Nephron (organoid): ENCODE measurements at regions not wholly inside any gene's neighbourhood (a gene's known extent, or its start where the extent isn't known, plus 50 kb on each side); places are given as distances from the start of the nearest gene placed in this dataset.

ENCODE experiments used
- H3K27ac Mint-ChIP-seq, 3 experiments: 2 replicates each; pipeline ENCODE4 v1.8.0; 2020; ENCODE audit warnings: mixed read lengths in 3 of 3, mild to moderate bottlenecking in 2 of 3, moderate library complexity in 1 of 3
- H3K27me3 Mint-ChIP-seq: 2 replicates; pipeline ENCODE4 v1.8.0; 2021; ENCODE audit warnings: low read depth, mild to moderate bottlenecking, moderate library complexity, mixed read lengths
- H3K36me3 Mint-ChIP-seq: 2 replicates; pipeline ENCODE4 v1.8.0; 2020; ENCODE audit warnings: low read depth, mixed read lengths
- H3K4me1 Mint-ChIP-seq: 2 replicates; pipeline ENCODE4 v1.8.0; 2020; ENCODE audit warnings: mixed read lengths
- H3K4me3 Mint-ChIP-seq, 3 experiments: 2 replicates each; pipeline ENCODE4 v1.8.0; 2020; ENCODE audit warnings: mild to moderate bottlenecking in 3 of 3, mixed read lengths in 3 of 3, moderate library complexity in 2 of 3
- H3K9me3 Mint-ChIP-seq: 2 replicates; pipeline ENCODE4 v1.8.0; 2020; ENCODE audit warnings: mixed read lengths
- TF ChIP-seq, protein P1 (sequence below), 3 experiments: fragments of 200-600 bp; sonication (generic); IDR thresholded peaks; one replicate each; pipeline ENCODE4 v1.5.0; 2021; ENCODE audit warnings: antibody characterized with exemption in 3 of 3; ENCODE audit not compliant: unreplicated experiment in 3 of 3

DNA sequence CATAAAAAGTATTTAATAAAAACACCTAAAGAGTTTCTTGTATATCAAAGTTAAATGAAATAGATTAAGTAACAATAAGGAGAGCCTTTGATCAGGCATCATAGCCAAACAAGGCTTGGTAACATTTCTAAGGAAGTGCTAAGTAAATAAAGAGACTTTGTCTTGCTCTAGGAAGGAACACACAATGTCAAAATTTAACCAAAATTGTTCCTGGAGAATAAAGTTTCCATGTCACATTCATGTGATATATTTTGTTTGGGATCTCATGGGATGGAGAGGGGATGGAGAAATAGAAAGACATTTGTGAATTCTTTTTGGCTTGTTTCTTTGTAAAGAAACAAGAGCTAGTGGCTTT, 201.9 kb upstream of the DTNBP1 start:
- peaks cover 24% of the 10 kb centered on the region for H3K4me1 Mint-ChIP-seq
- no peaks in the 10 kb centered on the region for H3K36me3 Mint-ChIP-seq
- no peaks in the 10 kb centered on the region for H3K9me3 Mint-ChIP-seq
- peaks cover 7% of the 10 kb centered on the region for H3K27me3 Mint-ChIP-seq
- peak overlapping the region; percentile 21 to 38 (median 35) for H3K27ac Mint-ChIP-seq
- TF ChIP-seq, protein P1, sequence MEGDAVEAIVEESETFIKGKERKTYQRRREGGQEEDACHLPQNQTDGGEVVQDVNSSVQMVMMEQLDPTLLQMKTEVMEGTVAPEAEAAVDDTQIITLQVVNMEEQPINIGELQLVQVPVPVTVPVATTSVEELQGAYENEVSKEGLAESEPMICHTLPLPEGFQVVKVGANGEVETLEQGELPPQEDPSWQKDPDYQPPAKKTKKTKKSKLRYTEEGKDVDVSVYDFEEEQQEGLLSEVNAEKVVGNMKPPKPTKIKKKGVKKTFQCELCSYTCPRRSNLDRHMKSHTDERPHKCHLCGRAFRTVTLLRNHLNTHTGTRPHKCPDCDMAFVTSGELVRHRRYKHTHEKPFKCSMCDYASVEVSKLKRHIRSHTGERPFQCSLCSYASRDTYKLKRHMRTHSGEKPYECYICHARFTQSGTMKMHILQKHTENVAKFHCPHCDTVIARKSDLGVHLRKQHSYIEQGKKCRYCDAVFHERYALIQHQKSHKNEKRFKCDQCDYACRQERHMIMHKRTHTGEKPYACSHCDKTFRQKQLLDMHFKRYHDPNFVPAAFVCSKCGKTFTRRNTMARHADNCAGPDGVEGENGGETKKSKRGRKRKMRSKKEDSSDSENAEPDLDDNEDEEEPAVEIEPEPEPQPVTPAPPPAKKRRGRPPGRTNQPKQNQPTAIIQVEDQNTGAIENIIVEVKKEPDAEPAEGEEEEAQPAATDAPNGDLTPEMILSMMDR (IDR thresholded peaks at IDR 0.05; ENCODE audit: unreplicated experiment in 3 of 3): no peak
- no peak overlapping the region for H3K4me3 Mint-ChIP-seq

DNA sequence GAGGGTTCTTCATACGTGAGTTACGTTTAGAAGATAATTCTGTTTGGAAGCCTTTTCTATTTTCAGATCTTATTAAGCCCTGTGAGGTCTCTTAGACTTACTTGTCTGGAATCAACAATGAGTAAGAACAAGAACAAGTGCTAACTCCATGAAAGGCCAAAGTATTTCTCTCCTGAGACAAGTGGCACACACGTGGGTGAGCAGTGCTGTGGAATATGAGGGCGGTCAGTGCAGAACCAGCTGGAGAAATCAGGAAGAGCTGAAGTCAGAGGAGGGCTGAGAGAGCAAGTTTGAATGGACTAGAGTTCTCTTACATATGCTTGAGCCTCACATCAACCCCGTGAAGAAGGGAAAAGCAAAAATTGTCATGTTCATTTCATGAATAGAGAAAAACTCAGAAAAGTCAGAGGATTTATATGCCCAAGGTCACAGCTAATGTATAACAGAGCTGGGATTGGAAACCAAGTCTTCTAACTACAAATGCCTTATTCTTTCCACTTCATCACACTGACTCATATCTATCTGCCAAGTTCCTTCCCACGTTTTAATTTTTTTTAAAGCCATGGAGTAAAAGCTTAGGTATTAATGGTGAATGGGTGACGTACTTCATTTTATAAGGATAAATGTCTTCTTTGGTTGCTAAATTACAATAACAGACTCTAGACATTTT, 201.3 kb upstream of the DTNBP1 start:
- Mint-ChIP-seq H3K27ac (peak overlapping the region; percentile 38 to 62 (median 47)), H3K36me3 (no peaks in the 10 kb centered on the region), H3K4me3 (no peak overlapping the region), H3K4me1 (peaks cover 24% of the 10 kb centered on the region), H3K27me3 (peaks cover 7% of the 10 kb centered on the region), H3K9me3 (no peaks in the 10 kb centered on the region)
- TF ChIP-seq, protein P1 (IDR thresholded peaks at IDR 0.05; ENCODE audit: unreplicated experiment in 3 of 3): no peak

DNA sequence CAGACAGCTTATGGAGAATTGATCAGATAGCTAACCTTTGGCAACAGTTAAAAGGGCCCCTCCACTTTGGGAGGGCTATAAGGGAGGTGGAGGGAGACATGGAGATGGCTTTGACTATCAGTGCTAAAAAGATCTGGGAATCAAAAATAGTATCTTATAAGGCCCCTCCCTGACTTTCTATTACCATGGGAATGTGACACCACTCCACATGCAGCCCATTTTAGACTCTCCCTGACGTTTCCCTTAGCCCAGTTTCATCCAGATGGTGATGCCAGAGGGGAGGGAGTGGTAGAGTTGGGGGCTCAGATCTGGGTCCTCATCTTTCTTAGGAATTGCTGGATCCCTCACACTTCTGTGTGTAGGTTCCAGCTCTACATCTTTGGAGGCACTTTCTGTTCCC, 200.0 kb upstream of the DTNBP1 start:
- TF ChIP-seq, protein P1 (IDR thresholded peaks at IDR 0.05; ENCODE audit: unreplicated experiment in 3 of 3): no peak
- Mint-ChIP-seq H3K27ac (no peak overlapping the region), H3K4me1 (peaks cover 24% of the 10 kb centered on the region), H3K27me3 (peaks cover 9% of the 10 kb centered on the region), H3K9me3 (no peaks in the 10 kb centered on the region), H3K36me3 (no peaks in the 10 kb centered on the region), H3K4me3 (no peak overlapping the region)

DNA sequence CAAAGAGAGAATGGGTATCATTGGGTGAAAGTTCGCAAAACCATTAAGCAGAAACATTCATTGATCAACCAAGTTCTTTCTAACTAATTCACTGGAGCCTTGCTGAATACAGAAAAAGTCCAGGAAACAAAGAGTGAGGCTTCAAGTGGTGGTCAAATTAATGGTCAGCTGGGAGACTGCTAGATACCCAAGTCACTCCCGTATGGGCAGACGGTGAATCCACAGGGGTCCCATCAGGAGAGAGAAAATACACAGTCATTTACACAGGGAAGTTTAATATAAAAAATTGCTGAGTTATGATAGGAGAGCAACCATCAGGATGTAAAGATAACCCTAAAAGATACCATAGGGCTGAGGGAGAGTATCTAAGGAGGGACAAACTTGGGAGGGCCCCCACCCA, 198.7 kb upstream of the DTNBP1 start:
- Mint-ChIP-seq H3K4me1 (peaks cover 18% of the 10 kb centered on the region), H3K27me3 (peaks cover 11% of the 10 kb centered on the region), H3K27ac (no peak overlapping the region), H3K9me3 (no peaks in the 10 kb centered on the region), H3K4me3 (no peak overlapping the region), H3K36me3 (no peaks in the 10 kb centered on the region)
- TF ChIP-seq, protein P1 (IDR thresholded peaks at IDR 0.05; ENCODE audit: unreplicated experiment in 3 of 3): no peak

DNA sequence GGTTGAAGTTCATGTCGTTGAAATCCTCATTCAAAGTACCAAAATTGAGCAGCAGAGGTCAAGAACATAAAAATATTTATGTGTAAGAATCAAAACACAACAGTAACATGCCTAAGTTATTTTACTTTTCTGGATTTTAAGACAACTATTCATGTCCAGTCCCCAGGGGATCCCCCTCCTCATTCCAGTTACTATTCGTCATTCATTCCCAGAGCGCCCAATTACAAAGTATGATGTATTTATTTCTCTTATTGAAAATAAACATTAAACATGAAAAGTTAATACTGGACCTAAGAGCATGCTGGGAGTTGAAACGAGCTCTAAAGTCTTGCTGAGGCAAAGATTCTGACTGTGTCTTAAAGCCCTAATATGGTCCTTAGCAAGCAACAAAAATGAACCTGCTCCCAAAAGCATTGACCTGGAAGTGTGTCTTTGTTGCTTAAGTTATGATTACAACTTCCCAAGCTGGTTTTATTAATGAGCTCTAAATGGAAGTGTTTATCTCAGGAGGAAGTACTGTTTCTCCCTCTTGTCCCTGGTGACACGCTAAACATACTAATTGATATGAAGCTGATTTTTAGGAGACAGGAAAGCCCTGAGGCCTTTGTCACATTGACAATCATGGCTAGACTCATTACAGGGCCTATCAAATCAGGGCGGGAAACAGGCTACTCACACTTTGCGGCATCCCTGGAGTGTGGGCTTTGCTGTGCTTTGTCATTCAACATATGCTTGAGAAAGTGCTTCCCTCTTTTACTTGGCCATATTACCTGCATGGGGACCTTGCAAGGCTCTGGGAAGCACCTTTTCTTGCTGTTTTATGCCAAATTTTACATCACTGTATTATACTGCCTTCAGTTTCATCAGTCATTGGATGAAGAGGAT, 192.2 kb upstream of the DTNBP1 start:
- Mint-ChIP-seq H3K4me1 (no peaks in the 10 kb centered on the region), H3K27me3 (peaks cover 5% of the 10 kb centered on the region), H3K9me3 (peaks cover 2% of the 10 kb centered on the region), H3K27ac (no peak overlapping the region), H3K4me3 (no peak overlapping the region), H3K36me3 (no peaks in the 10 kb centered on the region)
- TF ChIP-seq, protein P1 (IDR thresholded peaks at IDR 0.05; ENCODE audit: unreplicated experiment in 3 of 3): no peak
